Heart right ventricle (tissue), 16 donors: ENCODE measurements at regions not wholly inside any gene's neighbourhood (a gene's known extent, or its start where the extent isn't known, plus 50 kb on each side); places are given as distances from the start of the nearest gene placed in this dataset.
A peak's percentile ranks its signal among the peaks of the same experiment; 100 is the strongest.

Source experiments
- ATAC-seq, 8 donors: fragments of 200-7000 bp; cut with Tn5 transposase; one replicate each; pipeline ENCODE4 v1.9.1; 2020; ENCODE audit warnings: mild to moderate bottlenecking in 8 of 8, moderate library complexity in 8 of 8, moderate number of reproducible peaks in 1 of 8
- DNase-seq, 2 donors: peaks; one replicate each; pipeline ENCODE4 v3.0.0-alpha.2; 2020
- H3K27ac ChIP-seq, 10 donors: fragments of 200-600 bp; sonication (generic) in 2 of 10; one replicate each; pipeline versions ENCODE4 v1.5.0 to v1.8.0; 2020 to 2022; ENCODE audit warnings: mild to moderate bottlenecking in 3 of 10
- H3K27me3 ChIP-seq, 7 donors: fragments of 200-600 bp; one replicate each; pipeline ENCODE4 v1.8.0; 2021 to 2022; ENCODE audit warnings: mild to moderate bottlenecking in 2 of 7
- H3K36me3 ChIP-seq, 9 donors: fragments of 200-600 bp; sonication (generic) in 1 of 9; one replicate each; pipeline versions ENCODE4 v1.5.0 to v1.8.0; 2020 to 2022; ENCODE audit warnings: mild to moderate bottlenecking in 2 of 9
- H3K4me1 ChIP-seq, 9 donors: fragments of 200-600 bp; sonication (generic) in 1 of 9; one replicate each; pipeline versions ENCODE4 v1.5.0 to v1.8.0; 2020 to 2022; ENCODE audit warnings: mild to moderate bottlenecking in 4 of 9
- H3K4me3 ChIP-seq, 10 donors: fragments of 200-600 bp; sonication (generic) in 2 of 10; one replicate each; pipeline versions ENCODE4 v1.5.0 to v1.8.0; 2020 to 2022; ENCODE audit warnings: mild to moderate bottlenecking in 7 of 10, moderate library complexity in 2 of 10
- H3K9me3 ChIP-seq, 11 donors: fragments of 200-600 bp in 10 of 11; sonication (generic) in 2 of 11; one replicate each; pipeline versions ENCODE4 v1.5.0 to v1.8.0; 2013 to 2022; ENCODE audit warnings: mild to moderate bottlenecking in 2 of 11, control low read depth in 1 of 11, moderate library complexity in 1 of 11
- CTCF ChIP-seq, 9 donors: fragments of 200-600 bp; sonication (generic) in 2 of 9; IDR thresholded peaks; one replicate each; pipeline versions ENCODE4 v1.5.0 to v1.8.0; 2021 to 2022; ENCODE audit warnings: antibody characterized with exemption in 9 of 9, mild to moderate bottlenecking in 5 of 9, moderate library complexity in 1 of 9
- WGBS, 2 donors: extraction: QIAGEN DNeasy Blood & Tissue Kit; methylation state at CpG; one replicate each; pipeline ENCODE4 v1.1.7; 2013; ENCODE audit warnings: inconsistent platforms in 1 of 2; 5-methylcytosine and 5-hydroxymethylcytosine counted together
- intact Hi-C, 10 donors: fragments of 100-400 bp; cut with DNase I; formaldehyde crosslinking; loops; one replicate each; pipeline versions ENCODE4 v1.11.1 to v1.14.2; 2022
- donor health status: Arrhythmogenic right ventricular cardiomyopathy.
- donor health status: ischemic (EF 13 %, LVEDD 7.1; RV severe dilation, severe dysfunction).
- donor health status: healthy with polysubstance abuse.
- donor health status: DM: no; HTN: yes; CAD: no.
- donor health status: DM: no; HTN: no; CAD: no.
- donor health status: ischemic (EF 25% LVEDD 6.9; RV normal size, moderate dysfunction).
- donor health status: ischemic (EF 25% LVEDD 5.7; RV mildly dilated, moderate dysfunction).
- donor health status: healthy.
- donor health status: DM: yes; HTN: yes; CAD: no.
- donor health status: Ischemic cardiomyopathy.
- donor health status: ischemic (EF 35%, LVEDD 5.7; RV mildly dilated, moderate dysfunction).
- donor health status: nonischemic (EF 11% LVEDD 7.7; RV severe dilation, severe dysfunction).
- donor health status: DM: yes; HTN: yes; CAD: no.
- donor health status: PGD.
- donor health status: ischemic (EF 29% LVEDD 5.4; RV normal size, mild dysfunction).
- donor health status: nonischemic (EF 23%, LVEDD 6.1; RV moderate dilation, normal function).

GRCh38 chr17:5740937-5741336 lies 156.6 kb upstream of the NLRP1 start:
- WGBS, 2 donors: 17 to 25% methylated on average over 1 of the region's 1 CpG
- no peaks in the 10 kb centered on the region for H3K9me3 ChIP-seq
- intact Hi-C loops: no loop called here
- DNase-seq: no peak
- no peak for ATAC-seq
- H3K36me3 ChIP-seq: no peaks in the 10 kb centered on the region
- no peak overlapping the region for H3K27ac ChIP-seq
- no peak for TF ChIP-seq CTCF (IDR thresholded peaks at IDR 0.05)
- peaks cover 0 to 16% (median 5%) of the 10 kb centered on the region in 7 donors for H3K27me3 ChIP-seq
- H3K4me3 ChIP-seq: no peak overlapping the region
- no peaks in the 10 kb centered on the region for H3K4me1 ChIP-seq

DNA sequence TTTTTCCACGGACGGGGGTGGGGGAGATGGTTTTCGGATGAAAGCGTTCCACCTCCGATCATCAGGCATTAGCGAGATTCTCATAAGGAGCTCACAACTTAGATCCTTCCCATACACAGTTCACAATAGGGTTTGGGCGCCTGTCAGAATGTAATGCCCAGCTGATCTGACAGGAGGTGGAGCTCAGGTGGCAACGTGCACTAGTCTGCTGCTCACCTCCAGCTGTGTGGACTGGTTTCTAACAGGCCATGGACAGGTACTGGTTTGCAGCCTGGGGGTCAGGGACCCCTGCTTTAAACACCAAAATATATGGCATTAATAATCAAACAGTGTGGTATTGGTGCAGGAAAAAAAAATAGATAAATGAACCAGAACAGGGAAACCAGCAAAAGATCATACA lies 157.5 kb upstream of the NLRP1 start:
- 85 to 87% methylated on average over 8 of the region's 8 CpGs for WGBS, 2 donors
- no peak for TF ChIP-seq CTCF (IDR thresholded peaks at IDR 0.05)
- intact Hi-C loops: no loop called here
- ATAC-seq: no peak
- Histone ChIP-seq H3K4me1 (no peaks in the 10 kb centered on the region), H3K4me3 (no peak overlapping the region), H3K27ac (no peak overlapping the region), H3K9me3 (no peaks in the 10 kb centered on the region), H3K36me3 (no peaks in the 10 kb centered on the region), H3K27me3 (peaks cover 0 to 16% (median 5%) of the 10 kb centered on the region in 7 donors)
- no peak for DNase-seq

- 65 to 70% methylated on average over 4 of the region's 4 CpGs for WGBS, 2 donors
- Histone ChIP-seq H3K4me1 (no peaks in the 10 kb centered on the region), H3K36me3 (no peaks in the 10 kb centered on the region), H3K9me3 (no peaks in the 10 kb centered on the region), H3K27me3 (peaks cover 0 to 12% (median 0%) of the 10 kb centered on the region in 7 donors), H3K27ac (no peak overlapping the region), H3K4me3 (no peak overlapping the region)
- intact Hi-C loops: no loop called here
- TF ChIP-seq CTCF (IDR thresholded peaks at IDR 0.05): no peak
- peak in 3 of 8 donors; percentile 56 to 73 (median 64) for ATAC-seq
- no peak for DNase-seq
Observed at GRCh38 chr17:5745111-5745813, 161.0 kb upstream of the NLRP1 start.

- Histone ChIP-seq H3K27me3 (peaks cover 0 to 5% (median 0%) of the 10 kb centered on the region in 7 donors), H3K4me1 (no peaks in the 10 kb centered on the region), H3K36me3 (no peaks in the 10 kb centered on the region), H3K9me3 (no peaks in the 10 kb centered on the region), H3K27ac (no peak overlapping the region), H3K4me3 (no peak overlapping the region)
- DNase-seq (no peak), ATAC-seq (no peak)
- intact Hi-C loops: no loop called here
- WGBS, 2 donors: 78 to 82% methylated on average over 3 of the region's 3 CpGs
- no peak for TF ChIP-seq CTCF (IDR thresholded peaks at IDR 0.05)
Observed at GRCh38 chr17:5747276-5747675, 163.0 kb upstream of the NLRP1 start.
